ENCODE measurements at regions not wholly inside any gene's neighbourhood (a gene's known extent, or its start where the extent isn't known, plus 50 kb on each side); places are given as distances from the start of the nearest gene placed in this dataset.

DNA sequence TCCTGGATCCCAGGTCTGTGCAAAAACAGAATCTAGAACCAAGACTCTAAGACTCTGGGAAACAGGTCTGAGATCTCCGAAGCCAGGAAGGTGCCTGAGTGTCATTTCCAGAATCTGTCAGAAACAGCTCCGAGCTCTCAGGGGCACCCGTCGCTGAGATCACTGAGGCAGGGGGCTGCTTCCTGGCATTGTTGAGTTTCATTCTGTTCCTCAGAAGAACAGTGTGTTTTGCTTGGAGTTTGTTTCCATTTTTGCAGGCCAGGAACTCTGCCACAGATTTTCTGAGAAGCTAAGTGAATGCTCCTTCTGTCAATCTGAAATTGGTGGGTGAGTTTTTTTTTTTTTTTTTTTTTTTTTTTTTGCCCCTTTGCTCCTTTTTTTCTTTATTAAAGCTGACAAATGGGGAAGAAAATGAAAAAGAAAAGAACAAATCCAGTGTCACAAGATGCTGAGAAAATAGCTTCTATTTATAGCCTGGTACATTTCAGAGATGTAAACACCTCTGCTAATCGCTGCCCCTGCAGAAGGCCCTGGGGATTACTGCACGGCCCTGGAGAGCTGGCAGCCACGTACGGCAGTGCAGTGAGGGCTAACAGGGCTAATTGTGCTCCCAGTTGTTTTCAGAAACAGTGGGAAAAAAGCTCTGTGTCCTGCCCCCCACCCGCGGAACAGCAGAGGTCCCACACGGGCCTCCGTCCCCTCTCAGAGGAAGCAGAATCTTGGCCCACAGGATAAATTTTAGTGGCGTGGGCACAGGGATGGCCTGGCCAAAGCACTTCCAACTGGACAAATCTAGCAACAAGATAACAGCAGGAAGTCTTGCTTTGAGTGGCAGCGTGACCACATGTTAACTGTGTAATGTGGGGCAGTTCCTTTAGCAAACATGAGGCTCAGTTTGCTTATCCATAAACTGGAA lies 237.6 kb upstream of the IRS2 start:
- no peak overlapping the region for H4K91ac ChIP-seq (replicated peaks; ENCODE audit: insufficient read length, low read length)
- no peak overlapping the region for H3K18ac ChIP-seq (ENCODE audit: extremely low read depth, low read length)
- no peak overlapping the region for H3K4ac ChIP-seq (replicated peaks; ENCODE audit: insufficient read length, low read depth, low read length)
- no peak overlapping the region for H2AFZ ChIP-seq (ENCODE audit: low read length)
- H4K5ac ChIP-seq (ENCODE audit: insufficient read length, low read depth, low read length), result no peak overlapping the region
- H4K8ac ChIP-seq (ENCODE audit: extremely low read depth, insufficient read depth, low read length), result no peak overlapping the region
- H3K27me3 ChIP-seq (replicated peaks in 1 of 4; ENCODE audit: control insufficient read depth in 3 of 4, extremely low read depth in 1 of 4, insufficient read depth in 3 of 4, low read length in 3 of 4), result no peaks in the 10 kb centered on the region
- H2AK5ac ChIP-seq (ENCODE audit: low read depth, low read length), result no peak overlapping the region
- H3K9me3 ChIP-seq (ENCODE audit: insufficient read depth in 2 of 2, low read depth in 1 of 2, low read length in 1 of 2), result no peaks in the 10 kb centered on the region
- H3K9ac ChIP-seq (replicated peaks in 1 of 4; ENCODE audit: extremely low read depth in 1 of 4, low read depth in 3 of 4, low read length in 3 of 4), result no peak overlapping the region
- H2BK12ac ChIP-seq (ENCODE audit: low read depth, low read length), result no peak overlapping the region
- no peak overlapping the region for H2BK15ac ChIP-seq (ENCODE audit: low read length)
- H2BK20ac ChIP-seq (ENCODE audit: low read length), result no peak overlapping the region
- no peak overlapping the region for H3K14ac ChIP-seq (ENCODE audit: insufficient read length)
- no peak overlapping the region for H2BK5ac ChIP-seq (ENCODE audit: low read depth, low read length)
- no peak overlapping the region for H3K4me3 ChIP-seq (ENCODE audit: extremely low read depth in 1 of 4, insufficient read depth in 2 of 4, low read depth in 3 of 4, low read length in 4 of 4)
- no peak overlapping the region for H3K56ac ChIP-seq (replicated peaks; ENCODE audit: insufficient read length, low read depth, low read length)
- WGBS, 2 experiments (ENCODE audit: extremely low coverage in 1 of 2, insufficient coverage in 1 of 2, insufficient read length in 1 of 2, insufficient replicate concordance in 2 of 2, low coverage in 1 of 2, low lambda C conversion rate in 2 of 2, missing lambda C conversion rate in 1 of 2), result 79% methylated on average over 14 of the region's 14 CpGs; no CpG with 5 or more reads in 1 of the 2 experiments
- H3K27ac ChIP-seq (ENCODE audit: low read depth, low read length), result no peak overlapping the region
- H3K4me2 ChIP-seq (ENCODE audit: insufficient read depth in 1 of 2, low read depth in 2 of 2, low read length in 2 of 2), result no peak overlapping the region
- ChIA-PET POLR2A (ENCODE audit: partially characterized antibody) (interaction anchor here (0.5 kb wide), 1 partner anchor 91 kb away, joined by 3 read pairs; no protein-coding TSS in a partner anchor), CTCF (ENCODE audit: partially characterized antibody) (interaction anchor here (1.2 to 1.6 kb wide), 2 partner anchors 12 to 24 kb away, joined by 4 to 5 read pairs; no protein-coding TSS in a partner anchor)
- no peak for TF ChIP-seq BACH1 (IDR thresholded peaks at IDR 0.05; ENCODE audit: low read length)
- no peak for TF ChIP-seq SUZ12 (IDR thresholded peaks at IDR 0.05; ENCODE audit: low read length)
- no peak for TF ChIP-seq SIRT6 (IDR thresholded peaks at IDR 0.05; ENCODE audit: low read length)
- no peak for TF ChIP-seq BRCA1 (IDR thresholded peaks at IDR 0.05; ENCODE audit: low read depth, low read length)
- TF ChIP-seq, protein P1, sequence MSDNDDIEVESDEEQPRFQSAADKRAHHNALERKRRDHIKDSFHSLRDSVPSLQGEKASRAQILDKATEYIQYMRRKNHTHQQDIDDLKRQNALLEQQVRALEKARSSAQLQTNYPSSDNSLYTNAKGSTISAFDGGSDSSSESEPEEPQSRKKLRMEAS (IDR thresholded peaks at IDR 0.05), result no peak
- no peak for TF ChIP-seq ASH2L (IDR thresholded peaks at IDR 0.05; ENCODE audit: low read length)
- TF ChIP-seq RNF2 (IDR thresholded peaks at IDR 0.05; ENCODE audit: borderline replicate concordance, low read depth, low read length, missing control alignments, poor library complexity, severe bottlenecking), result no peak
- TF ChIP-seq EGR1 (IDR thresholded peaks at IDR 0.05; ENCODE audit: borderline replicate concordance, low read depth, low read length), result no peak
- no peak for TF ChIP-seq YY1 (IDR thresholded peaks at IDR 0.05; ENCODE audit: low read depth, low read length)
- no peak for TF ChIP-seq NRF1 (IDR thresholded peaks at IDR 0.05; ENCODE audit: low read depth, low read length)
- no peak for TF ChIP-seq EZH2 (IDR thresholded peaks at IDR 0.05; ENCODE audit: low read depth, low read length, severe bottlenecking)
- H3K4me1 ChIP-seq (replicated peaks in 1 of 4; ENCODE audit: control insufficient read depth in 3 of 4, insufficient read depth in 4 of 4, low read length in 3 of 4), result peaks cover 0 to 8% (median 5%) of the 10 kb centered on the region in 4 experiments; a peak in 2 of 7 replicates
- H3K79me2 ChIP-seq (ENCODE audit: control insufficient read depth in 1 of 2, insufficient read depth in 2 of 2, low read length in 2 of 2), result no peaks in the 10 kb centered on the region
- H2BK120ac ChIP-seq (replicated peaks; ENCODE audit: low read depth, low read length), result no peak overlapping the region
- H3K79me1 ChIP-seq (ENCODE audit: low read depth, low read length), result no peaks in the 10 kb centered on the region
- FAIRE-seq (no peak), DNase-seq (ENCODE audit: low read depth in 1 of 2, low spot score in 2 of 2) (no peak)
- H4K20me1 ChIP-seq (replicated peaks in 1 of 2; ENCODE audit: control insufficient read depth in 1 of 2, insufficient read depth in 2 of 2, low read length in 2 of 2), result no peaks in the 10 kb centered on the region
- no peaks in the 10 kb centered on the region for H3K36me3 ChIP-seq (ENCODE audit: control insufficient read depth in 2 of 4, insufficient read depth in 4 of 4, low read length in 3 of 4)
- H3K23me2 ChIP-seq (ENCODE audit: low read depth, low read length), result no peaks in the 10 kb centered on the region
- no peak overlapping the region for H3K23ac ChIP-seq (ENCODE audit: insufficient read length)

Measured in H1 (cell line).